ENCODE measurements at regions not wholly inside any gene's neighbourhood (a gene's known extent, or its start where the extent isn't known, plus 50 kb on each side); places are given as distances from the start of the nearest gene placed in this dataset.

GRCh38 chr10:83934641-83935338, 204.5 kb upstream of the GHITM start:
- TF ChIP-seq CTCF (IDR thresholded peaks at IDR 0.05) (no peak), REST (IDR thresholded peaks at IDR 0.05) (no peak), BHLHE40 (IDR thresholded peaks at IDR 0.05; ENCODE audit: low read depth, low read length) (no peak), PBX3 (IDR thresholded peaks at IDR 0.05) (no peak), FOSL2 (IDR thresholded peaks at IDR 0.05) (no peak), FOSL2 (CRISPR knock-in tag; IDR thresholded peaks at IDR 0.05) (no peak)

Measured in A549 (cell line).